ENCODE measurements at regions not wholly inside any gene's neighbourhood (a gene's known extent, or its start where the extent isn't known, plus 50 kb on each side); places are given as distances from the start of the nearest gene placed in this dataset.

- H3K4me3 Mint-ChIP-seq (ENCODE audit: unreplicated experiment), result no peak overlapping the region
- peaks cover 2% of the 10 kb centered on the region for H3K9me3 Mint-ChIP-seq (ENCODE audit: unreplicated experiment)
- no peaks in the 10 kb centered on the region for H3K36me3 Mint-ChIP-seq (ENCODE audit: unreplicated experiment)
- TF ChIP-seq, protein P1, sequence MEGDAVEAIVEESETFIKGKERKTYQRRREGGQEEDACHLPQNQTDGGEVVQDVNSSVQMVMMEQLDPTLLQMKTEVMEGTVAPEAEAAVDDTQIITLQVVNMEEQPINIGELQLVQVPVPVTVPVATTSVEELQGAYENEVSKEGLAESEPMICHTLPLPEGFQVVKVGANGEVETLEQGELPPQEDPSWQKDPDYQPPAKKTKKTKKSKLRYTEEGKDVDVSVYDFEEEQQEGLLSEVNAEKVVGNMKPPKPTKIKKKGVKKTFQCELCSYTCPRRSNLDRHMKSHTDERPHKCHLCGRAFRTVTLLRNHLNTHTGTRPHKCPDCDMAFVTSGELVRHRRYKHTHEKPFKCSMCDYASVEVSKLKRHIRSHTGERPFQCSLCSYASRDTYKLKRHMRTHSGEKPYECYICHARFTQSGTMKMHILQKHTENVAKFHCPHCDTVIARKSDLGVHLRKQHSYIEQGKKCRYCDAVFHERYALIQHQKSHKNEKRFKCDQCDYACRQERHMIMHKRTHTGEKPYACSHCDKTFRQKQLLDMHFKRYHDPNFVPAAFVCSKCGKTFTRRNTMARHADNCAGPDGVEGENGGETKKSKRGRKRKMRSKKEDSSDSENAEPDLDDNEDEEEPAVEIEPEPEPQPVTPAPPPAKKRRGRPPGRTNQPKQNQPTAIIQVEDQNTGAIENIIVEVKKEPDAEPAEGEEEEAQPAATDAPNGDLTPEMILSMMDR (IDR thresholded peaks at IDR 0.05; ENCODE audit: partially characterized antibody, unreplicated experiment), result no peak
- H3K27me3 Mint-ChIP-seq (ENCODE audit: unreplicated experiment), result peaks cover 5% of the 10 kb centered on the region
- no peak for DNase-seq
- no peaks in the 10 kb centered on the region for H3K4me1 Mint-ChIP-seq (ENCODE audit: low read depth, unreplicated experiment)
- no peak overlapping the region for H3K27ac Mint-ChIP-seq (ENCODE audit: unreplicated experiment)
Observed at GRCh38 chr2:220174826-220175225, 547.4 kb downstream of the SLC4A3 start.

DNA sequence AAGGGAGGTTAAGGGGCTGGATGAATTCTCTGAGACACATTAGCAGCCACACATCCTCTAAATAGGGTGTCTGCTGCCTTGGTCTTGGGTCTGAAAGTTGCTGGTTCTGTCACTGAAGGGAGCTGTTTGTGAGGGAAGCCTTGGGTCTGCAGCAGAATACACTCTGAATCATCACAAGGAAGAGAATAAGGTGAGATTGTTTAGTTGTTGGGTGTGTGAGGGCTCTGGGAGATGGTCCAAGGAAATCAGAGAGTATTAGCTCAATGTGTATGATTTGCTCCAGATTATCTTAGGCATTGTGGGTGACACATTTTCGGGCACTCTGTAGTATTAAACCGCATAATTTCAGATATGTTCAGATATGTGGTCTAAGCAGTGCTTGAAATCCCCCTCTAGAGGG is 548.5 kb downstream of the SLC4A3 start:
- DNase-seq, result no peak
- H3K27me3 Mint-ChIP-seq (ENCODE audit: unreplicated experiment), result peaks cover 2% of the 10 kb centered on the region
- H3K4me3 Mint-ChIP-seq (ENCODE audit: unreplicated experiment), result no peak overlapping the region
- TF ChIP-seq, protein P1 (IDR thresholded peaks at IDR 0.05; ENCODE audit: partially characterized antibody, unreplicated experiment), result no peak
- H3K36me3 Mint-ChIP-seq (ENCODE audit: unreplicated experiment), result no peaks in the 10 kb centered on the region
- no peak overlapping the region for H3K27ac Mint-ChIP-seq (ENCODE audit: unreplicated experiment)
- peaks cover 2% of the 10 kb centered on the region for H3K9me3 Mint-ChIP-seq (ENCODE audit: unreplicated experiment)
- no peaks in the 10 kb centered on the region for H3K4me1 Mint-ChIP-seq (ENCODE audit: low read depth, unreplicated experiment)

DNA sequence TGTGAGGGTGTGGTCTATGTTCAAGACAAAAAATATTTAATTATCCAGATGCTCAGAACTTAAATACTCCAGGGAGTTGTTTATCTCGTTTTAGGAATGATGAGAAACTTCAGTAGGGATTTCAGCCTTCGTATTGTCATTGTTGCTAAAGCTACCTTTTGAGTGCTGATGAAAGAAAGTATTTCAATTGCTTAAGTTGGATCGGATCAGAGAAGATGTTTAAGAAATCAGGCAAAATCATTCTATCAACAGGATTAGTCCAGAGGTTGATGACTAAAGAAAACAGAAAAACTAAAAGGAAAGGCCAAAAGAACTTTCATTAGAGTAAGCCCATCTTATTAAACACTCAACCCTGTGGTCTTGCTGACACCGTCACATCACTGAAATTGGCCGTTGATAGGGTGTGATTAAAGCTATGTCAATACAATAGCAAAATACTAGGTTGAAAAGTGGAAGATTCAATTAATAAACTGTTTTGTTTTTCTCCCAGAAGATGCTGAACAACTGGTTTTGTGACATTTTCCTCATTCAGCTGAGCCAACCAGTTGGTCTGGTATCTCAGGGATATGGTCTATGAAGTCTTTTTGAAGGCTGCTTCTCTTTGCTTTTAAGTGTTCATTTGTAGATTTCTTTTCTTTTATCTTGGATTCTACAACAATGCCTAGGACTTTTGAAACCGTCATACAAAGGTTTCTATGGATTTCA is 551.7 kb downstream of the SLC4A3 start:
- Mint-ChIP-seq H3K36me3 (ENCODE audit: unreplicated experiment) (no peaks in the 10 kb centered on the region), H3K27ac (ENCODE audit: unreplicated experiment) (no peak overlapping the region), H3K9me3 (ENCODE audit: unreplicated experiment) (no peaks in the 10 kb centered on the region), H3K4me1 (ENCODE audit: low read depth, unreplicated experiment) (no peaks in the 10 kb centered on the region), H3K27me3 (ENCODE audit: unreplicated experiment) (no peaks in the 10 kb centered on the region), H3K4me3 (ENCODE audit: unreplicated experiment) (no peak overlapping the region)
- no peak for DNase-seq
- TF ChIP-seq, protein P1 (IDR thresholded peaks at IDR 0.05; ENCODE audit: partially characterized antibody, unreplicated experiment), result no peak

GRCh38 chr2:220181165-220181564 is 553.7 kb downstream of the SLC4A3 start:
- Mint-ChIP-seq H3K4me3 (ENCODE audit: unreplicated experiment) (no peak overlapping the region), H3K9me3 (ENCODE audit: unreplicated experiment) (no peaks in the 10 kb centered on the region), H3K4me1 (ENCODE audit: low read depth, unreplicated experiment) (no peaks in the 10 kb centered on the region), H3K27ac (ENCODE audit: unreplicated experiment) (no peak overlapping the region), H3K36me3 (ENCODE audit: unreplicated experiment) (no peaks in the 10 kb centered on the region), H3K27me3 (ENCODE audit: unreplicated experiment) (no peaks in the 10 kb centered on the region)
- TF ChIP-seq, protein P1 (IDR thresholded peaks at IDR 0.05; ENCODE audit: partially characterized antibody, unreplicated experiment), result no peak
- DNase-seq, result no peak

DNA sequence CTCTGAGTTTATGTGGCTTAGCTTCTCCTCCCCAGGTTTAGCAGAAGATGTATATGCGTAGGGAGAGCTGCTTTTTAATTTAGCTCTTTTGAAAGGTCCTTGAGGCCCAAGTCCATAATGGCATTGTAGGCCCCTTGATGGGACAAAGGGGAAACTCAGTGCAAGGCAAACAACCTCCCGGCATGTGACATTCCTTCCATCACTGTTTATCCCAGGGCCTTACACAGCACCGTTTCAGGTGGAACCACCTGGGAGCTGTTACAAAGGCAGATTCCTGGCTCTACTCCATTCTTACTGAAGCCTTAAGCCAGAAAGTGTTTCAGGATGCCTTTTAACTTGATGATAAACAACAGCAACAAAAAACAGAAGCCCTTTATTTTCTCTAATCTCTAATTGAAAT is 555.4 kb downstream of the SLC4A3 start:
- TF ChIP-seq, protein P1 (IDR thresholded peaks at IDR 0.05; ENCODE audit: partially characterized antibody, unreplicated experiment), result no peak
- H3K4me1 Mint-ChIP-seq (ENCODE audit: low read depth, unreplicated experiment), result no peaks in the 10 kb centered on the region
- no peak overlapping the region for H3K4me3 Mint-ChIP-seq (ENCODE audit: unreplicated experiment)
- H3K36me3 Mint-ChIP-seq (ENCODE audit: unreplicated experiment), result no peaks in the 10 kb centered on the region
- H3K27ac Mint-ChIP-seq (ENCODE audit: unreplicated experiment), result no peak overlapping the region
- H3K27me3 Mint-ChIP-seq (ENCODE audit: unreplicated experiment), result no peaks in the 10 kb centered on the region
- no peaks in the 10 kb centered on the region for H3K9me3 Mint-ChIP-seq (ENCODE audit: unreplicated experiment)
- DNase-seq, result no peak
